ENCODE measurements at regions not wholly inside any gene's neighbourhood (a gene's known extent, or its start where the extent isn't known, plus 50 kb on each side); places are given as distances from the start of the nearest gene placed in this dataset.

- H3K9ac ChIP-seq (ENCODE audit: low read length) = no peak overlapping the region
- no peaks in the 10 kb centered on the region for H3K9me3 ChIP-seq (ENCODE audit: low read length)
- no peaks in the 10 kb centered on the region for H3K79me2 ChIP-seq (replicated peaks; ENCODE audit: insufficient read depth, low read length)
- H3K4me2 ChIP-seq (ENCODE audit: low read length) = no peak overlapping the region
- H3K4me3 ChIP-seq (ENCODE audit: low read length) = no peak overlapping the region
- H3K27ac ChIP-seq (ENCODE audit: low read length) = no peak overlapping the region
- no peaks in the 10 kb centered on the region for H3K36me3 ChIP-seq (ENCODE audit: insufficient read depth, low read length)
- no peaks in the 10 kb centered on the region for H3K9me2 ChIP-seq (ENCODE audit: insufficient read depth, low read length)
- no peaks in the 10 kb centered on the region for H4K20me1 ChIP-seq (ENCODE audit: insufficient read depth)
- H3K27me3 ChIP-seq (ENCODE audit: insufficient read depth, low read depth, low read length) = no peaks in the 10 kb centered on the region
- H3F3A ChIP-seq (ENCODE audit: insufficient read depth, low read length, poor library complexity, severe bottlenecking) = no peaks in the 10 kb centered on the region
- TF ChIP-seq POLR2AphosphoS5 (IDR thresholded peaks at IDR 0.05) (no peak), EP300 (conservative IDR thresholded peaks at IDR 0.05; ENCODE audit: poor library complexity, severe bottlenecking) (no peak), RAD21 (conservative IDR thresholded peaks at IDR 0.05) (no peak), SMC3 (conservative IDR thresholded peaks at IDR 0.05; ENCODE audit: poor library complexity) (no peak), EZH2 (IDR thresholded peaks at IDR 0.05; ENCODE audit: borderline replicate concordance, insufficient read depth, low read length, poor library complexity, severe bottlenecking) (no peak), TAF1 (IDR thresholded peaks at IDR 0.05; ENCODE audit: low read depth) (no peak), MXI1 (conservative IDR thresholded peaks at IDR 0.05; ENCODE audit: poor library complexity, severe bottlenecking) (no peak), CTCF (IDR thresholded peaks at IDR 0.05; ENCODE audit: poor library complexity, severe bottlenecking) (no peak)
- TF ChIP-seq, protein P1, sequence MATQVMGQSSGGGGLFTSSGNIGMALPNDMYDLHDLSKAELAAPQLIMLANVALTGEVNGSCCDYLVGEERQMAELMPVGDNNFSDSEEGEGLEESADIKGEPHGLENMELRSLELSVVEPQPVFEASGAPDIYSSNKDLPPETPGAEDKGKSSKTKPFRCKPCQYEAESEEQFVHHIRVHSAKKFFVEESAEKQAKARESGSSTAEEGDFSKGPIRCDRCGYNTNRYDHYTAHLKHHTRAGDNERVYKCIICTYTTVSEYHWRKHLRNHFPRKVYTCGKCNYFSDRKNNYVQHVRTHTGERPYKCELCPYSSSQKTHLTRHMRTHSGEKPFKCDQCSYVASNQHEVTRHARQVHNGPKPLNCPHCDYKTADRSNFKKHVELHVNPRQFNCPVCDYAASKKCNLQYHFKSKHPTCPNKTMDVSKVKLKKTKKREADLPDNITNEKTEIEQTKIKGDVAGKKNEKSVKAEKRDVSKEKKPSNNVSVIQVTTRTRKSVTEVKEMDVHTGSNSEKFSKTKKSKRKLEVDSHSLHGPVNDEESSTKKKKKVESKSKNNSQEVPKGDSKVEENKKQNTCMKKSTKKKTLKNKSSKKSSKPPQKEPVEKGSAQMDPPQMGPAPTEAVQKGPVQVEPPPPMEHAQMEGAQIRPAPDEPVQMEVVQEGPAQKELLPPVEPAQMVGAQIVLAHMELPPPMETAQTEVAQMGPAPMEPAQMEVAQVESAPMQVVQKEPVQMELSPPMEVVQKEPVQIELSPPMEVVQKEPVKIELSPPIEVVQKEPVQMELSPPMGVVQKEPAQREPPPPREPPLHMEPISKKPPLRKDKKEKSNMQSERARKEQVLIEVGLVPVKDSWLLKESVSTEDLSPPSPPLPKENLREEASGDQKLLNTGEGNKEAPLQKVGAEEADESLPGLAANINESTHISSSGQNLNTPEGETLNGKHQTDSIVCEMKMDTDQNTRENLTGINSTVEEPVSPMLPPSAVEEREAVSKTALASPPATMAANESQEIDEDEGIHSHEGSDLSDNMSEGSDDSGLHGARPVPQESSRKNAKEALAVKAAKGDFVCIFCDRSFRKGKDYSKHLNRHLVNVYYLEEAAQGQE (IDR thresholded peaks at IDR 0.05; ENCODE audit: borderline replicate concordance) = no peak
- H2AFZ ChIP-seq (ENCODE audit: low read depth, low read length) = no peak overlapping the region
Measured at GRCh38 chr14:98474900-98475299, 797.1 kb downstream of the BCL11B start.

- H2AFZ ChIP-seq (ENCODE audit: low read depth, low read length) = no peak overlapping the region
- no peaks in the 10 kb centered on the region for H3K9me2 ChIP-seq (ENCODE audit: insufficient read depth, low read length)
- H3K27ac ChIP-seq (ENCODE audit: low read length) = no peak overlapping the region
- H3K27me3 ChIP-seq (ENCODE audit: insufficient read depth, low read depth, low read length) = no peaks in the 10 kb centered on the region
- H3K4me2 ChIP-seq (ENCODE audit: low read length) = no peak overlapping the region
- no peaks in the 10 kb centered on the region for H3K79me2 ChIP-seq (replicated peaks; ENCODE audit: insufficient read depth, low read length)
- TF ChIP-seq CTCF (IDR thresholded peaks at IDR 0.05; ENCODE audit: poor library complexity, severe bottlenecking) = no peak
- no peak for TF ChIP-seq POLR2AphosphoS5 (IDR thresholded peaks at IDR 0.05)
- TF ChIP-seq EZH2 (IDR thresholded peaks at IDR 0.05; ENCODE audit: borderline replicate concordance, insufficient read depth, low read length, poor library complexity, severe bottlenecking) = no peak
- TF ChIP-seq MXI1 (conservative IDR thresholded peaks at IDR 0.05; ENCODE audit: poor library complexity, severe bottlenecking) = no peak
- no peak for TF ChIP-seq SMC3 (conservative IDR thresholded peaks at IDR 0.05; ENCODE audit: poor library complexity)
- TF ChIP-seq RAD21 (conservative IDR thresholded peaks at IDR 0.05) = no peak
- TF ChIP-seq EP300 (conservative IDR thresholded peaks at IDR 0.05; ENCODE audit: poor library complexity, severe bottlenecking) = no peak
- TF ChIP-seq TAF1 (IDR thresholded peaks at IDR 0.05; ENCODE audit: low read depth) = no peak
- TF ChIP-seq, protein P1 (IDR thresholded peaks at IDR 0.05; ENCODE audit: borderline replicate concordance) = no peak
- no peaks in the 10 kb centered on the region for H3K9me3 ChIP-seq (ENCODE audit: low read length)
- H4K20me1 ChIP-seq (ENCODE audit: insufficient read depth) = no peaks in the 10 kb centered on the region
- H3K9ac ChIP-seq (ENCODE audit: low read length) = no peak overlapping the region
- H3K4me3 ChIP-seq (ENCODE audit: low read length) = no peak overlapping the region
- no peaks in the 10 kb centered on the region for H3F3A ChIP-seq (ENCODE audit: insufficient read depth, low read length, poor library complexity, severe bottlenecking)
- H3K36me3 ChIP-seq (ENCODE audit: insufficient read depth, low read length) = no peaks in the 10 kb centered on the region
Measured at GRCh38 chr14:98477935-98478334, 794.1 kb downstream of the BCL11B start.

Data from neural cell (in vitro differentiated cells).